RWPE2 (cell line): ENCODE measurements at regions not wholly inside any gene's neighbourhood (a gene's known extent, or its start where the extent isn't known, plus 50 kb on each side); places are given as distances from the start of the nearest gene placed in this dataset.

Source experiments
- ATAC-seq: fragments of 200-7000 bp; cut with Tn5 transposase; 3 replicates; pipeline ENCODE4 v1.9.1; 2021; ENCODE audit warnings: low read depth
- DNase-seq: peaks from one replicate; pipeline ENCODE4 v3.0.0-alpha.2; 2020; ENCODE audit warnings: low spot score
- H3K27ac ChIP-seq: fragments of 450-650 bp; 2 replicates; pipeline ENCODE4 v1.5.1; 2017; ENCODE audit warnings: mild to moderate bottlenecking; ENCODE audit not compliant: poor library complexity, severe bottlenecking
- H3K27me3 ChIP-seq: fragments of 250-450 bp; sonication (Bioruptor Pico); 2 replicates; pipeline ENCODE4 v1.5.1; 2021; ENCODE audit warnings: mild to moderate bottlenecking, moderate library complexity; ENCODE audit not compliant: insufficient read depth, poor library complexity, severe bottlenecking
- H3K36me3 ChIP-seq: fragments of 250-450 bp; sonication (Bioruptor Pico); 2 replicates; pipeline ENCODE4 v1.5.1; 2020; ENCODE audit warnings: low read depth, mild to moderate bottlenecking, moderate library complexity
- H3K4me1 ChIP-seq: fragments of 250-450 bp; sonication (Bioruptor Pico); 2 replicates; pipeline ENCODE4 v1.5.1; 2021; ENCODE audit warnings: mild to moderate bottlenecking, moderate library complexity; ENCODE audit not compliant: insufficient read depth, poor library complexity, severe bottlenecking
- H3K4me3 ChIP-seq: fragments of 250-450 bp; sonication (Bioruptor Pico); 2 replicates; pipeline ENCODE4 v1.5.1; 2021; ENCODE audit warnings: mild to moderate bottlenecking, moderate library complexity; ENCODE audit not compliant: severe bottlenecking
- H3K9me3 ChIP-seq: fragments of 250-450 bp; sonication (Bioruptor Pico); 2 replicates; pipeline ENCODE4 v1.5.1; 2021; ENCODE audit warnings: mild to moderate bottlenecking, moderate library complexity; ENCODE audit not compliant: severe bottlenecking
- TF ChIP-seq, protein P1 (sequence below): fragments of 450-650 bp; IDR thresholded peaks from one replicate; pipeline ENCODE4 v1.5.1; 2017; ENCODE audit warnings: mild to moderate bottlenecking, moderate library complexity; ENCODE audit not compliant: poor library complexity, severe bottlenecking

- DNase-seq = no peak
- no peak for ATAC-seq
- H3K27me3 ChIP-seq = no peaks in the 10 kb centered on the region
- H3K9me3 ChIP-seq = no peaks in the 10 kb centered on the region
- H3K4me3 ChIP-seq = no peak overlapping the region
- no peaks in the 10 kb centered on the region for H3K4me1 ChIP-seq
- TF ChIP-seq, protein P1, sequence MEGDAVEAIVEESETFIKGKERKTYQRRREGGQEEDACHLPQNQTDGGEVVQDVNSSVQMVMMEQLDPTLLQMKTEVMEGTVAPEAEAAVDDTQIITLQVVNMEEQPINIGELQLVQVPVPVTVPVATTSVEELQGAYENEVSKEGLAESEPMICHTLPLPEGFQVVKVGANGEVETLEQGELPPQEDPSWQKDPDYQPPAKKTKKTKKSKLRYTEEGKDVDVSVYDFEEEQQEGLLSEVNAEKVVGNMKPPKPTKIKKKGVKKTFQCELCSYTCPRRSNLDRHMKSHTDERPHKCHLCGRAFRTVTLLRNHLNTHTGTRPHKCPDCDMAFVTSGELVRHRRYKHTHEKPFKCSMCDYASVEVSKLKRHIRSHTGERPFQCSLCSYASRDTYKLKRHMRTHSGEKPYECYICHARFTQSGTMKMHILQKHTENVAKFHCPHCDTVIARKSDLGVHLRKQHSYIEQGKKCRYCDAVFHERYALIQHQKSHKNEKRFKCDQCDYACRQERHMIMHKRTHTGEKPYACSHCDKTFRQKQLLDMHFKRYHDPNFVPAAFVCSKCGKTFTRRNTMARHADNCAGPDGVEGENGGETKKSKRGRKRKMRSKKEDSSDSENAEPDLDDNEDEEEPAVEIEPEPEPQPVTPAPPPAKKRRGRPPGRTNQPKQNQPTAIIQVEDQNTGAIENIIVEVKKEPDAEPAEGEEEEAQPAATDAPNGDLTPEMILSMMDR = no peak
- H3K36me3 ChIP-seq = no peaks in the 10 kb centered on the region
- H3K27ac ChIP-seq = no peak overlapping the region
Measured at GRCh38 chr2:121886059-121886458, 130.6 kb downstream of the TSN start.

DNA sequence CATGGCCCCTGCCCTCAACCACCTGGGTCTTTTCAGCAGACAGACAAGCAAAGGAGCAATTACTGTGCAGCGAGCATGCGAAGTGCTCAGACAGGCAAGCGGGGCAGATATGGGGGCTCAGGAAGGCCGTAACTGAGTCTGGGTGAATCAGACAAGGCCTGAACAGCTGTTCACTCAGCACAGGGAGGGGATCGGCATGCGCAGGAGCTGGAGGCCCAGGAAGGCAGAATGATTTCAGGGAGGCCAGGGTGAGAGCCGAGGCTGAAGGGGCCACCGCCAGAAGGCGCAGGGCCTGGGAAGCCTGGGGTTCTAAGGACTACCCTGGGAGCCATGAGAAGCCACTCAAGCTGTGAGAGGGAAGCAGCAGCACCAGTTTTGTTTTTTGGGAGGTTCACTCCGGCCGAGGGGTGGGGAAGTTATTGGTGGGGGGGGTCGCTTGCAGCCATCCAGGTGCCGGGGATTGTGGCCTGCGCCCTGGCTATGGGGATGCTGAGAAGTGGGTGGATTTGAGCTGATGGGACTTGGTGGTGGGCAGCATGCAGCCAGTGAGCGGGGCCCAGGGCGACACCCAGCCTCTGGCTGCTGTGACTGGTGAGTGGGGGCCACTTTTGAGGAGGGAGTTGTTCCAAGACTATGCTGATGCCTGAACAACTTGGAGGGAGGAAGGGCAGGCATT is 132.2 kb downstream of the TSN start:
- ATAC-seq (no peak), DNase-seq (no peak)
- no peak overlapping the region for H3K4me3 ChIP-seq
- TF ChIP-seq, protein P1 = no peak
- no peaks in the 10 kb centered on the region for H3K4me1 ChIP-seq
- H3K36me3 ChIP-seq = no peaks in the 10 kb centered on the region
- H3K27ac ChIP-seq = no peak overlapping the region
- H3K9me3 ChIP-seq = no peaks in the 10 kb centered on the region
- H3K27me3 ChIP-seq = no peaks in the 10 kb centered on the region

- ATAC-seq (peak; percentile 75), DNase-seq (no peak)
Measured at GRCh38 chr2:121888189-121888557, 132.7 kb downstream of the TSN start.

GRCh38 chr2:121890041-121890440 is 134.6 kb downstream of the TSN start:
- Histone ChIP-seq H3K27me3 (no peaks in the 10 kb centered on the region), H3K4me1 (no peaks in the 10 kb centered on the region), H3K36me3 (no peaks in the 10 kb centered on the region), H3K27ac (no peak overlapping the region), H3K9me3 (no peaks in the 10 kb centered on the region), H3K4me3 (no peak overlapping the region)
- no peak for DNase-seq
- TF ChIP-seq, protein P1 = no peak
- no peak for ATAC-seq

More at GRCh38 chr2:121888189-121888557, 132.7 kb downstream of the TSN start:
- Histone ChIP-seq H3K27me3 (no peaks in the 10 kb centered on the region), H3K9me3 (no peaks in the 10 kb centered on the region), H3K4me1 (no peaks in the 10 kb centered on the region), H3K27ac (no peak overlapping the region), H3K4me3 (no peak overlapping the region), H3K36me3 (no peaks in the 10 kb centered on the region)
- TF ChIP-seq, protein P1 = peak; percentile 21
